Caco-2 (cell line): ENCODE measurements at regions not wholly inside any gene's neighbourhood (a gene's known extent, or its start where the extent isn't known, plus 50 kb on each side); places are given as distances from the start of the nearest gene placed in this dataset.
"Not testable (repeated sequence)": the region's sequence is repeated elsewhere in the genome, so short reads cannot be mapped to it uniquely, and the experiment has no call there.

Experiments used
- BruUV-seq: library from RNA; stranded (reverse); fragments of 400-500 nt; replicated peaks from 2 replicates; lab custom pipeline; 2021; lab: Mats Ljungman, UMichigan
- CTCF ChIA-PET: fragments of 300-600 bp; sonication (Branson Sonifier 250); formaldehyde crosslinking; loops from one replicate; lab custom pipeline; 2022; ENCODE audit warnings: antibody characterized with exemption; lab: Charles Lee
- POLR2A ChIA-PET: fragments of 300-600 bp; sonication (Branson Sonifier 250); formaldehyde crosslinking; loops from one replicate; lab custom pipeline; 2022; ENCODE audit warnings: antibody characterized with exemption; lab: Charles Lee
- DNase-seq, 2 experiments: peaks; one replicate each; pipeline versions ENCODE4 v3.0.0 to v3.0.0-alpha.2; 2020 to 2022
- H3K27me3 ChIP-seq: replicated peaks from 2 replicates; pipeline ENCODE4 v1.6.0; 2011; ENCODE audit warnings: low read length; ENCODE audit not compliant: control insufficient read depth, insufficient read depth
- H3K36me3 ChIP-seq: 2 replicates; pipeline ENCODE4 v1.5.1; 2011; ENCODE audit warnings: low read length; ENCODE audit not compliant: control insufficient read depth, insufficient read depth
- H3K4me1 ChIP-seq: fragments of 250-450 bp; sonication (Bioruptor Pico); 2 replicates; pipeline ENCODE4 v1.5.1; 2020; ENCODE audit warnings: mild to moderate bottlenecking
- H3K4me3 ChIP-seq: 2 replicates; pipeline ENCODE4 v1.5.1; 2011; ENCODE audit warnings: low read depth, mild to moderate bottlenecking, control low read depth, low read length
- H3K9me3 ChIP-seq: fragments of 250-450 bp; sonication (Bioruptor Pico); 2 replicates; pipeline ENCODE4 v1.5.1; 2020; ENCODE audit warnings: mild to moderate bottlenecking, moderate library complexity
- H3K27ac Mint-ChIP-seq: one replicate; pipeline ENCODE4 v1.8.0; 2022; ENCODE audit warnings: mixed read lengths; ENCODE audit not compliant: unreplicated experiment
- H3K27me3 Mint-ChIP-seq: one replicate; pipeline ENCODE4 v1.8.0; 2022; ENCODE audit warnings: mixed read lengths; ENCODE audit not compliant: insufficient read depth, unreplicated experiment
- H3K36me3 Mint-ChIP-seq: one replicate; pipeline ENCODE4 v1.8.0; 2022; ENCODE audit warnings: mild to moderate bottlenecking, mixed read lengths; ENCODE audit not compliant: insufficient read depth, unreplicated experiment
- H3K4me1 Mint-ChIP-seq: one replicate; pipeline ENCODE4 v1.8.0; 2022; ENCODE audit warnings: low read depth, mixed read lengths; ENCODE audit not compliant: unreplicated experiment
- H3K4me3 Mint-ChIP-seq: one replicate; pipeline ENCODE4 v1.8.0; 2022; ENCODE audit warnings: mild to moderate bottlenecking, moderate library complexity, mixed read lengths; ENCODE audit not compliant: unreplicated experiment
- H3K9me3 Mint-ChIP-seq: one replicate; pipeline ENCODE4 v1.8.0; 2022; ENCODE audit warnings: mixed read lengths; ENCODE audit not compliant: unreplicated experiment
- intact Hi-C: fragments of 100-400 bp; cut with micrococcal nuclease; formaldehyde crosslinking; loops from one replicate; pipeline ENCODE4 v1.10.0; 2022; ENCODE audit not compliant: unreplicated experiment

DNA sequence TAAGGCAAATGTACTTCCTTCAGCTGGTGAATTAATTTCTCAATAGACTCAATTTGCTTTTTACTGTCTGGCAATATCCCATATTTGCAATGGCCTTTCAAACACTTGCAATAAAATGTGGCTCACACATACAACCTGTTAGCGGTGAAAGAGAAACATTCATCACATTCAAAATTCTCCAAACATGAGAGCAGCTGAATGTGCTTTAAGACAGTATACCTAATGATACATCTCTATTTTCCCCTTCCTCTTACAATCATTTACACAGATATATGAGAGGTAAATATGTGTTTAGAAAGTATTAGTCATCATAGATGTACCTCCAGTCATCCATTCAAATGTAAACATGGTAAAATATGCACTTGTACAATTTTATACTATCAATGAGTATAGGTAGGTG is 61.5 kb upstream of the GOLGA8O start:
- H3K4me3 Mint-ChIP-seq, H3K4me3 ChIP-seq, H3K9me3 Mint-ChIP-seq, H3K27me3 ChIP-seq, H3K36me3 Mint-ChIP-seq, intact Hi-C loops, H3K36me3 ChIP-seq, H3K27me3 Mint-ChIP-seq, BruUV-seq, H3K4me1 ChIP-seq, H3K9me3 ChIP-seq, H3K27ac Mint-ChIP-seq, CTCF ChIA-PET, DNase-seq, H3K4me1 Mint-ChIP-seq, POLR2A ChIA-PET: not testable (repeated sequence)

DNA sequence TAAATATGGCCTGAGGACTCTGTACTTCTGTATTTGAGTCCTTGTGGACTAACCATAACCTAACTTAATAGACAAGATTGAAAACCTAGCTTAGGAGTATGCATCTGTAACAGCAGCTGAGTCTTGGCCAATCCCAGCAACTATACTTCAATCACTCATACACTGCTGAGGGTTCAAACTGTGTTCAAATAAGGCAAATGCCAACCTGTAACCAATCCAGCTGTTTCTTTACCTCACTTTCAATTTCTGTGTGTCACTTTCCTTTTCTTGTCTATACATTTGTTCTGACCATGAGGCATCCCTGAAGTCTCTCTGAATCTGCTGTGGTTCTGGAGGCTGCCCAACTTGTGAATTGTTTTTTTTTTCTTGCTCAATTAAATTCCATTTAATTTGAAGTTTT is 57.9 kb upstream of the GOLGA8O start:
- H3K4me1 Mint-ChIP-seq, H3K36me3 Mint-ChIP-seq, H3K27me3 ChIP-seq, H3K4me1 ChIP-seq, BruUV-seq, POLR2A ChIA-PET, H3K4me3 ChIP-seq, intact Hi-C loops, H3K9me3 Mint-ChIP-seq, H3K36me3 ChIP-seq, H3K27me3 Mint-ChIP-seq, H3K9me3 ChIP-seq, H3K4me3 Mint-ChIP-seq, DNase-seq, CTCF ChIA-PET, H3K27ac Mint-ChIP-seq: not testable (repeated sequence)

- H3K9me3 Mint-ChIP-seq, H3K27ac Mint-ChIP-seq, POLR2A ChIA-PET, H3K36me3 ChIP-seq, H3K27me3 Mint-ChIP-seq, intact Hi-C loops, H3K27me3 ChIP-seq, H3K4me1 ChIP-seq, H3K4me3 ChIP-seq, H3K4me1 Mint-ChIP-seq, H3K4me3 Mint-ChIP-seq, CTCF ChIA-PET, H3K36me3 Mint-ChIP-seq, DNase-seq, H3K9me3 ChIP-seq, BruUV-seq: not testable (repeated sequence)
Observed at GRCh38 chr15:32510027-32510426, 54.6 kb upstream of the GOLGA8O start.

DNA sequence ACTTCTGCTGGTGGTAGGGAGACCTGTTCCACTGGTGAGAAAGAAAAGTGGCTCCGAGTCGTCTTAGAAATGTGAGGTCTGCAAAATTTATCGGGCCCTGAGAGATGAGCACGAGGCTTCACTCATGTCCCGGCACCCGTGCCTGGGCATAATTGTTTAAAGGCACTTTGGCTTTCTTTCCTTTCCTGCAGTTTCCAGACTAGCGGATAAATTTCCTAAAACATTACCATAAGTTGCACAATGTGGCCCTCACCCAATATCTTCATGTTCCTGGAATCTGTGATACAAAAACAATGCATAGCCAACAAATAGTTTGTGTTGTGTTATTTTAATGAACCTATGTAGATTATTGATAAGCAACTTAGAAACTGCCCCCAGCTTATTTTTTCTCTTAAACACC is 52.6 kb upstream of the GOLGA8O start:
- H3K27me3 ChIP-seq, H3K4me1 Mint-ChIP-seq, H3K36me3 ChIP-seq, H3K36me3 Mint-ChIP-seq, H3K4me1 ChIP-seq, H3K27ac Mint-ChIP-seq, H3K4me3 Mint-ChIP-seq, H3K9me3 ChIP-seq, BruUV-seq, H3K9me3 Mint-ChIP-seq, intact Hi-C loops, POLR2A ChIA-PET, CTCF ChIA-PET, DNase-seq, H3K4me3 ChIP-seq, H3K27me3 Mint-ChIP-seq: not testable (repeated sequence)

GRCh38 chr15:32506787-32507186 is 51.4 kb upstream of the GOLGA8O start:
- H3K4me3 Mint-ChIP-seq, H3K9me3 ChIP-seq, intact Hi-C loops, H3K4me3 ChIP-seq, H3K27me3 Mint-ChIP-seq, CTCF ChIA-PET, POLR2A ChIA-PET, H3K36me3 Mint-ChIP-seq, H3K4me1 Mint-ChIP-seq, H3K27ac Mint-ChIP-seq, H3K9me3 Mint-ChIP-seq, H3K36me3 ChIP-seq, BruUV-seq, DNase-seq, H3K27me3 ChIP-seq, H3K4me1 ChIP-seq: not testable (repeated sequence)

- H3K27me3 ChIP-seq, CTCF ChIA-PET, H3K4me1 ChIP-seq, H3K9me3 Mint-ChIP-seq, BruUV-seq, H3K9me3 ChIP-seq, intact Hi-C loops, H3K4me1 Mint-ChIP-seq, H3K27me3 Mint-ChIP-seq, H3K36me3 ChIP-seq, H3K27ac Mint-ChIP-seq, H3K4me3 ChIP-seq, POLR2A ChIA-PET, H3K36me3 Mint-ChIP-seq, DNase-seq, H3K4me3 Mint-ChIP-seq: not testable (repeated sequence)
Observed at GRCh38 chr15:32505633-32506032, 50.2 kb upstream of the GOLGA8O start.
